ENCODE measurements at regions not wholly inside any gene's neighbourhood (a gene's known extent, or its start where the extent isn't known, plus 50 kb on each side); places are given as distances from the start of the nearest gene placed in this dataset.

GRCh38 chr18:51382081-51382480 lies 184.6 kb upstream of the MEX3C start:
- Mint-ChIP-seq H3K9me3 (ENCODE audit: low read depth) (peaks cover 12% of the 10 kb centered on the region), H3K27ac (ENCODE audit: unreplicated experiment) (no peak overlapping the region), H3K27me3 (ENCODE audit: low read depth) (peaks cover under 1% of the 10 kb centered on the region), H3K4me1 (ENCODE audit: low read depth) (no peaks in the 10 kb centered on the region), H3K4me3 (ENCODE audit: unreplicated experiment) (no peak overlapping the region), H3K36me3 (ENCODE audit: low read depth) (no peaks in the 10 kb centered on the region)
- TF ChIP-seq CTCF (IDR thresholded peaks at IDR 0.05), result no peak
- no peak for DNase-seq (ENCODE audit: low spot score)

- no peaks in the 10 kb centered on the region for H3K4me1 Mint-ChIP-seq (ENCODE audit: low read depth)
- H3K27me3 Mint-ChIP-seq (ENCODE audit: low read depth), result peaks cover 6% of the 10 kb centered on the region
- H3K4me3 Mint-ChIP-seq (ENCODE audit: unreplicated experiment), result no peak overlapping the region
- no peak for DNase-seq (ENCODE audit: low spot score)
- H3K9me3 Mint-ChIP-seq (ENCODE audit: low read depth), result peaks cover 12% of the 10 kb centered on the region
- no peak for TF ChIP-seq CTCF (IDR thresholded peaks at IDR 0.05)
- no peak overlapping the region for H3K27ac Mint-ChIP-seq (ENCODE audit: unreplicated experiment)
- no peaks in the 10 kb centered on the region for H3K36me3 Mint-ChIP-seq (ENCODE audit: low read depth)
These were observed 185.6 kb upstream of the MEX3C start for GRCh38 chr18:51383116-51383515.

GRCh38 chr18:51383711-51384110 lies 186.2 kb upstream of the MEX3C start:
- no peak for TF ChIP-seq CTCF (IDR thresholded peaks at IDR 0.05)
- Mint-ChIP-seq H3K9me3 (ENCODE audit: low read depth) (peaks cover 12% of the 10 kb centered on the region), H3K36me3 (ENCODE audit: low read depth) (no peaks in the 10 kb centered on the region), H3K27me3 (ENCODE audit: low read depth) (peaks cover 6% of the 10 kb centered on the region), H3K27ac (ENCODE audit: unreplicated experiment) (no peak overlapping the region), H3K4me3 (ENCODE audit: unreplicated experiment) (no peak overlapping the region), H3K4me1 (ENCODE audit: low read depth) (no peaks in the 10 kb centered on the region)
- DNase-seq (ENCODE audit: low spot score), result no peak

GRCh38 chr18:51385270-51385669 lies 187.8 kb upstream of the MEX3C start:
- Mint-ChIP-seq H3K4me1 (ENCODE audit: low read depth) (no peaks in the 10 kb centered on the region), H3K27me3 (ENCODE audit: low read depth) (peaks cover 6% of the 10 kb centered on the region), H3K9me3 (ENCODE audit: low read depth) (peaks cover 10% of the 10 kb centered on the region), H3K27ac (ENCODE audit: unreplicated experiment) (no peak overlapping the region), H3K4me3 (ENCODE audit: unreplicated experiment) (no peak overlapping the region), H3K36me3 (ENCODE audit: low read depth) (no peaks in the 10 kb centered on the region)
- DNase-seq (ENCODE audit: low spot score), result no peak
- TF ChIP-seq CTCF (IDR thresholded peaks at IDR 0.05), result no peak

- Mint-ChIP-seq H3K4me3 (ENCODE audit: unreplicated experiment) (no peak overlapping the region), H3K36me3 (ENCODE audit: low read depth) (peaks cover 2% of the 10 kb centered on the region), H3K9me3 (ENCODE audit: low read depth) (peaks cover 5% of the 10 kb centered on the region), H3K27me3 (ENCODE audit: low read depth) (peaks cover 6% of the 10 kb centered on the region), H3K27ac (ENCODE audit: unreplicated experiment) (no peak overlapping the region), H3K4me1 (ENCODE audit: low read depth) (no peaks in the 10 kb centered on the region)
- DNase-seq (ENCODE audit: low spot score), result no peak
- TF ChIP-seq CTCF (IDR thresholded peaks at IDR 0.05), result no peak
These were observed 193.2 kb upstream of the MEX3C start for GRCh38 chr18:51390702-51391101.
